ENCODE measurements at regions not wholly inside any gene's neighbourhood (a gene's known extent, or its start where the extent isn't known, plus 50 kb on each side); places are given as distances from the start of the nearest gene placed in this dataset.

GRCh38 chr1:221089803-221090202, 210.6 kb downstream of the HLX start:
- H3K4me3 ChIP-seq (ENCODE audit: low read length) = no peak overlapping the region
- no peak for DNase-seq (ENCODE audit: low read depth)
- no peak for TF ChIP-seq CTCF (IDR thresholded peaks at IDR 0.05; ENCODE audit: insufficient read depth, low read depth, low read length, missing control alignments)

- TF ChIP-seq CTCF (IDR thresholded peaks at IDR 0.05; ENCODE audit: insufficient read depth, low read depth, low read length, missing control alignments) = no peak
- no peak overlapping the region for H3K4me3 ChIP-seq (ENCODE audit: low read length)
- DNase-seq (ENCODE audit: low read depth) = no peak
Observed at GRCh38 chr1:221093903-221094791, 214.9 kb downstream of the HLX start.

- no peak for TF ChIP-seq CTCF (IDR thresholded peaks at IDR 0.05; ENCODE audit: insufficient read depth, low read depth, low read length, missing control alignments)
- H3K4me3 ChIP-seq (ENCODE audit: low read length) = no peak overlapping the region
- DNase-seq (ENCODE audit: low read depth) = peak; percentile 22
Observed at GRCh38 chr1:221097479-221098281, 218.4 kb downstream of the HLX start.

GRCh38 chr1:221098471-221099405, 219.5 kb downstream of the HLX start:
- DNase-seq (ENCODE audit: low read depth) = peak; percentile 14
- no peak for TF ChIP-seq CTCF (IDR thresholded peaks at IDR 0.05; ENCODE audit: insufficient read depth, low read depth, low read length, missing control alignments)
- no peak overlapping the region for H3K4me3 ChIP-seq (ENCODE audit: low read length)

GRCh38 chr1:221099747-221100595, 220.7 kb downstream of the HLX start:
- DNase-seq (ENCODE audit: low read depth) = no peak
- TF ChIP-seq CTCF (IDR thresholded peaks at IDR 0.05; ENCODE audit: insufficient read depth, low read depth, low read length, missing control alignments) = no peak
- H3K4me3 ChIP-seq (ENCODE audit: low read length) = no peak overlapping the region

- no peak for TF ChIP-seq CTCF (IDR thresholded peaks at IDR 0.05; ENCODE audit: insufficient read depth, low read depth, low read length, missing control alignments)
- DNase-seq (ENCODE audit: low read depth) = no peak
- H3K4me3 ChIP-seq (ENCODE audit: low read length) = no peak overlapping the region
Observed at GRCh38 chr1:221100611-221101010, 221.4 kb downstream of the HLX start.
